AG20443 (cell line): ENCODE measurements at regions not wholly inside any gene's neighbourhood (a gene's known extent, or its start where the extent isn't known, plus 50 kb on each side); places are given as distances from the start of the nearest gene placed in this dataset.
"Not testable (repeated sequence)": the region's sequence is repeated elsewhere in the genome, so short reads cannot be mapped to it uniquely, and the experiment has no call there.

Source experiments
- DNase-seq: peaks from one replicate; pipeline ENCODE4 v3.0.0; 2012; ENCODE audit warnings: low spot score, mixed read lengths

DNA sequence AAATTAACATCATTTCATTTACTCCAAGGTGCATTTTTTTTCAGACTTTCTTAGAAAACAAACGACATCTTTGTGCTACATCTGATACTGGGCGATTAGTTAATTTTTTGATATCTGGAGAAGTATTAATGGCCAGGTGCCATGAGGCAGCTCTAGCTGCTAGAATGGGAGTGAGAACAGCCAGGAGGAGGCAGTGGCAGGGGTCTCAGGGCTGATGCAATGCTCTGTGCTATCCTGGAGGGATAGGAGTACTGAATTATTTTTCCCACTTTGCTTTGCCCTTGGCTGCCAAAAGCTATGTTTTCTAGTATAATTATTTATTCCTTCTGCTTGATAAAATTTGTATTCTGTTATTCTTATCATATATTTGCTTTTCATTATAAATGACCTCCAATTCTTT, 133.6 kb upstream of the NOX3 start:
- no peak for DNase-seq

DNA sequence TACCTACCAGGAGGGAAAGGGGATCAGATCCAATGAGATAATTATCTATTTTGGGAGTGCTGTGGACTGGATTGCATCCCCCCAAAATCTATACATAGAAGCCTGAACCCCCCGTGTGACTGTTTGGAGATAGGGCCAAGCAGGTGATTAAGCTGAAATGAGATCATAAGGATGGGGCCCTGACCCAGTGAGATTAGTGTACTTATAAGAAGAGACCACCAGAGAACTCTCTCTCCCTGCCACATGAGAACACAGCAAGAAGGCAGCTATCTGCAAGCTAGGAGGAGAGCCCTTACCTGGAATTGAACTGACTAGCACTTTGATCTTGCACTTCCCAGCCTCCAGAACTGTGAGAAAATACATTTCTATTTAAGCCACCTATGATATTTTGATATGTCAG, 132.2 kb upstream of the NOX3 start:
- DNase-seq, result no peak

DNA sequence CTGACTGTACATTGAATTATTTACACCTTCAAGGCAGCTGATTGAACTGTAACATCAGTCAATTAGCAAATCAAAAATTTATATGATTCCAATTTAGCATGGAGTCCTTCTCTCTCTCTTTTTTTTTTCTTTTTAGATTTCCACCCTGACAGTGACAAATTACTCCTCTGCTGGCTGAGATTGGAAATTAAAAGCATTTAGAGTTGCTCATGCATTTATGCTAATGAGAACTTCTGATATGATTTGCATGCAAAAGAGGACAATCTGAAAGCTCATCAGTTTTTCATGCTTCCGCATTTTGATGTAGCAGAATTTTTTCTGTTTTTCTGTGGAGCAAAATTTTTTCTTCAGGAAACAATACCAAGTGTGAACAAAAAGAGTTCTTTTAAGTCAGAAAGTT, 130.5 kb upstream of the NOX3 start:
- no peak for DNase-seq

DNA sequence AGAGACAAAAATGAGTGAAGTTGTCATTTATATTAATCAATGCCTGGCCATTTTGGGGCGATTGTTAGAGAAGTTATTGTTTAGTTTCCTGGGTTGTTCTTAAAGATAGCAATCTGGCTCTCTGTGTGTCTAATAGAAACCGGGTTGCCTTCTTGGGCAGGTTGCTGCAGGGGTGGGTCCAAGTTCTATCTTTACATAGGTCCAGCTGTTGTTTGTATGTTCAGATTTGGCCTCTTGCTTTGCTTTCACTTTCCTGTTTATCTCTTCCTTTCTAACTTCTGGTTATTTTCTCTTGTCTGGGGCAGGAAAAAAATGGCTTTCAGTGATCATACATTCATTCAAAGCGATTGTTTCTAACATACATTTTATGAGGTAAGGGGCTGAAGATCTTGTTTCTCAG, 128.4 kb upstream of the NOX3 start:
- DNase-seq, result no peak

DNA sequence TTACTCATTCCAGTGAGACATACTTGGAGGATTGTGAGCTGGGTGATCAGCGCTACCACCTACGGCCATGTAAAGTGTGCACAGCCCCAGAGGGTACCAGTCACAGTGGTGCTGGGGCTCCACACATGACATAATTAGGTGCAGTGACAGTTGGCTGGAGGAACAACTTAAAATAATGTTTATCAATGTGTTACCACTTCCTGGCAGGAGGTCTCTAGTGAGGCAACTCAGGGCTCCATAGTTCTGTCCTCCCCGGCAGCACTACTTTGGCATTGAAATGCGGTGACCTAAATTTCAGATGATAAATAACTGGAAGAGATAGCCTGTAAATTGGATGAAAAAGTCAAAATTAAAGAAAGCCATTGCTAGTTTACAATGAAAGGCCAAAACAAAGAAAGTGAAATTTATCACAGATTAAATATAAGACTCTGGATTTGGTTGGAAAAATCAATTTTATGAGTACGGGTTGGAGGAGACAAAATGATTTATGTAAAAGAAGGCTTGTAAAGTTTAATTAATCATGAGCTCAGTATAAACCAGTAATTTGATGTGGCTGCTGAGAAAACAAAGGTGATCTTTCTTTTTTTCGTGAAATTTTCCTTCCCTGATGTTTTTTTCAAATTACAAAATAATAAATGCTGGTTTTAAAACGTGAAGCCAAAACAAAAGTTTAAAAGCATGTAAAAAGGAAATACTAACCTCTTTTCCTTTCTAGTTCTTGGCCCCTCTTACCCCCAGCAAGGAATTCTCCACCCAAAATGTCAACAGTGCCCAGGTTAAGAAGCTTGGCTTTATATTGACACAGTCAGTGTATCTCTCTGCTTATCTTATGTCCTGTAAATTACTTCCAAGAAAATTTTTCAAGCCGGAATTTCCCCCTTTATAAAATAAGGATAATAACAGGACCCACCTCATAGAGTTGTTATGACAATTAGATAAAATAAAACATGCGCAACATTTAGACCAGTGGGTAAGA, 126.7 kb upstream of the NOX3 start:
- no peak for DNase-seq

DNA sequence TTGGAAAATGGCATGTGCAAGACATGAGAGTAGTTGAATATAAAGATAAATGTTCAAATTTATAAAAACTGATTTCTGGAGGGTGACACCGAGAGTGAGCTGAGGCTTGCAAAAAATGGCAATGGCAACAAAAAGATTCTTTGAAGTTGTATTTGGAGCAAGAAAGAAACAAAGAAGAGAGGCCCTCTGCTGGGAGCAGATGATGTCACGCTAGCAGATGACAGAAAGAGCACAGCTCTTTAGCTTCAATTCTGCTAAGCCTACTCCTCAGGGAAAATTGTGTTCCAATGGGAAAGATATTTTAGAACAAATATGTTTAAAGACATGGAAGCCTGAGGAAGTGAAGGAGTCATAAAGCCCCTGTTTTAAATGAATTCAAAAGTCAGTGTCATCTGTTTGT, 125.3 kb upstream of the NOX3 start:
- no peak for DNase-seq

DNA sequence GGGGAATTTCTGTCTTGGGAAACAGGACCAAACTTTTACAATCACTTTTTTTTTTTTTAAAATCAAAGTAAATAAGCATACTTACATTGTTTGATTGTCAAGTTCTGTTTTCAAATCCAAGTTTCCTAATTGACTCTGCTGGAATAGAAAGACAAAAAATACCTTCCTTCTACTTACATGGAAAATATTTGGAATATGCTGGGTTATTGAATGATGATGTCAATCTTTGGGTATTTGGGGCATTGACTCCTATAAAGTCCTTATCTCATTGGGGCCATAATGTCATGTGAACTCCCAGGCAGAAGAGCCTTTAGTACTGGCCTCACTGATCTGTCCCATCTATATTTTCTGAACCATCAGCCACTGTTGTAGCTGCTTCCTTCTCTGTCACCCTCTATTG, 122.6 kb upstream of the NOX3 start:
- DNase-seq, result no peak

DNA sequence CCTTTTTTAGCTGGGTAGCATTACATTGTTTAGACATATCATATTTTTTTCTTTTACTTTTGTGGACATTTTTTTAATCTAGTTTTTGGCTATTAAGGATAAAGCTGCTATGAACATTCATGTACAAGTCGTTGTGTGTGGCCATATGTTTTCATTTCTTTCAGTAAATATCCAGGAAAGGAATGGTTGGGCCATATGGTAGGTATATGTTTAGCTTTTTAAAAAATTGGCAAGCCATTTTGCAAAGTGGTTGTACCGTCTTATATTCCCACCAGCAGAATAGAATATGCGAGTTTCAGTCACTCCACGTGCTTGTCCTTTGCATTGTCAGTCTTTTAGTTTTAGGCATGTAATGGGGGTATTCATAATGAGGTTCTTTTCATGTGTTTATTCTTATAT, 106.3 kb upstream of the NOX3 start:
- no peak for DNase-seq

DNA sequence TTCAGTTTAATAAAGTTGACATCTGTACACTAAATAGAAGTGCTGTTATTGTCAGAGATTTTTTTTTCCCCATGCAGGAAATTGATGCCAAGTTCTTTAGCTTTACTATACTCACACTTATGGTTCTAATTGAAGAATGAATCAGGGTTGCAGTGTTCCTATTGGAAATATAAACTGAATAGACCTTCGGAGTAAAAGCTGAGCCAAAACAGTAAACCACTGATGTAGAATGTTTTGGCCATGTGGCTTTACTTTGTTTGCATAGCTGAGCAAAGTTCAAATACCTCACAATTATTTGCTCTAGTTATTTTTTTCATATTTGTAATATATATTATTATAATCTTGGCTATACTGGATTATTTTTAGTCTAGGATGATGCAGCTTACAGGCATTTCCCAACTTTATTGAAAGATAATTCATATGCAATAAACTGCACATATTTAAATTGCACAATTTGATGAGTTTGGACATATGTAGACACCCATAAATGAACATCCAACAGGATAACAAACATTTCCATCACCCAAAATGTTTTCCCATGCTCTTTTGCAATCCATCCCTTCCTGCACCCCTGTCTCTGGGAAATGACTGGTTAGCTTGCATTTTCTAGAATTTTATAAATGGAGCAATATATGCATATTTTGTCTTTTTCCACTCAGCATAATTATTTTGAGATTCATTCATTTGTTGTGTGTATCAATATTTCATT, 105.8 kb upstream of the NOX3 start:
- no peak for DNase-seq

DNA sequence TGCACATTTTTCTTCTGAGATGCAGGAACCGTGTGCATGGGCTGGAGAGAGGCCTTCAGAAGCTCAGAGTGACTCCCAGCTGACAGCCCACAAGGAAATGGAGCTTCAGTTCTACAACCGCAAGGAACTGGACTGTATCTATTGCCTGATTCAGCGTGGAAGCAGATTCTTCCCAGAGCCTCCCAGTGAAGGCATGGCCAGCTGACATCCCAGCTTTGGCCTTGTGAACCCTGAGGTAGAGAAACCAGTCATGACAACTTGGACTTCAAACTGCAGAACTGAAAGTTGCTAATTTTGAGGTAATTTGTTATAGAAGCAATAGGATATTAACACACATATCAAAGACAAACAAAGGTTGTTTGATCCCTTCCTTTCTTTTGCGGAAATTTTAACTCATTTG, 94.3 kb upstream of the NOX3 start:
- no peak for DNase-seq

DNA sequence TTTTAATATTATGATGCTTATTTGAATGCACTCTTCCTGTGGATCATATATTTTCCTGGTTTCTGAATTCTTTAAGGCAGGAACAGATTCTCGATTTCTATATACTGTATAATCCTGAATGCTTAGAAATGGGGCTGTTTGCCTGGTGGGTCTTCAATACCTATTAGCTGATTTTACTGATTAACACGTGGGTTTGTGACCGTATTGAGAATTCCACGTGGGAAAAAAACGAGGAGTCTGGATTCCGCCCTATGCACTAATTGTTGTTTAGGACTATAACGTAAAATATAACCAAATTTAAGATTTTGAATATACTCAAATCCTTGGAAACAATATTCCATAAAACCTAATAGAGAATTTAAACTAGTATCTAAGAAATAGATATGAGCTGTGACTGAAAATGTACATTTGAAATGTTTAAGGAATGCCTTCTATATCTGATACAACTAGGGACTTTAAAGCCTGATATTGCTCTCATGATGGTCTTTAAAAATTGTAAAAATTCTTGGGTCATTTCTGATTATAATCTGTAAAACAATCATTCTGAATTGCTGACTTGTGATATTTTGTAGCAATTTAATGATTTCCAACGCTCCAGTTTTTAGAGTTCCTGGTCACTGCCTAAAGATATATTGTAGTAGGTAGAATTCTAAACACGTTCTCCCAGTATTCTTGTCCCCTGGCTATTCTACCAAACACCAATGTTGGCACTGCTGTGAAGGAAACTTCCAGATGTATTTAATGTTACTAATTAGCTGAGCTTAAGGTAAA, 93.6 kb upstream of the NOX3 start:
- DNase-seq, result no peak

DNA sequence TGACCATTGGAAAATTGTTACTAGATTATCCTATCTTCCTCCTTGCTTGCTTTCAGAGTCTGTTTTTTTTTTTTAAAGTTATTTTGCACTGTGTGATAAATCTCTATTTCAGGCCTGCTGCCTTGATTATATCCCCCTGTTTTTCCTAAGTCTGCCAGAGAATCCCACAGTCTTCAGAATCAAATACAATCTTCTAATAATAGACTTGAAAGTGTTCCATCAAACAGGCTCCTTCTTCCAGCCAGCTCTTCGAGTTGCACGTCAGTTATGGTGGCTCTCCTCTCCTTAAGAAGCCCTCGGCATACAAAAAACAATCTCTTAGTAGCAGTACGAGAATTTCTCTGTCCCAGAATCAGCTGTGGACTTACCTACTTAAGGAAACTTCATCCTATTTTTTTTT, 92.9 kb upstream of the NOX3 start:
- DNase-seq, result no peak

DNA sequence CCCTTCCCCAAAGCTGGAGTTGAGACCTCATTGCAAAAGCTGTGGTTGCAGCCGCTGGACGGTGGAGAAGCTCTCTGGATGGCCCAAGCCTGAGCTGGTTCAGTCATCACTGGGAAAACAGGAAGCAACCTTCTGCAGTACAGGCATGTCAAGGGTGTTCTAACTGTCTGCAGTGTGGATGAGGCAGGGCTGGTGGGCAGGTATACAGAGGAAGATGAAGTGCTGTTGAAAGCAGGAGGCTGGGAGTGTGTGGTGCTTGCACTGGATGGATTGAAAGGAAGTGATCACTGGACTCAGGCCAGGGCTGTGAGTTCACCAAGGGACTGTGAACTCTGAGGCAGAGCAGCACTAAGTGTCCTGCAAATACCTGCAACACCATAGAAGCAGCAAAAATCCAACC, 89.0 kb upstream of the NOX3 start:
- no peak for DNase-seq

DNA sequence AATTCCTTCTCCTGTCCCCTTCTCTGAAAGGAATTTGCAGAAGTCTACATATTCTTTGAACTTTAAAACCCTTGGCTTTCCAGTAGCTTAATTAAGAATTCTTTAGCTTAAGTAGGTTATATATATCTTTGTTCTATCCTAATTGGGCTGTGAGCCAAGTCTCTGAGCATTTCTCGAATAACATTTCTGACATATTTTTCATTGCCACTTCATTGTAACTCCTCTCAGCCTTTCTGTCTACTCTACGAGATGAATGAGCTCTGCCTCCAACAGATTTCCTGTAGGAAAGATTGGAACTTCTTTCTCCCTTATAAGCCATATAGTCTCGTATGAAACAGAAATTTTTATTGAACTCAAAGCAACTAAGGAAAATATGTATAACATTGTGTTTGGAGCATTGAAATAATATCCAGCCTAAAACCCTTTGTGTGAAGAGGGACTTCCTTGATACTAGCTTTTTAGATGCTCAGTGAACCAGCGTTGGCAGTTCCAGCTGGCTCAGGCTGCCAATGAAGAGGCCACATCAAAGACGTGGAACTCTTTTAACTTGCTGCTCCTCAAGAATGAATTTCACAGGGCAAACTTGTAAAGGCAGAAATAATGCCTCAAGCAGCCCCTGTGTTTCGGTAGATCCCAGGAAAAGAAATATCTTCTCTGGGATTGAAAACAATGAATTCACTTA, 87.7 kb upstream of the NOX3 start:
- DNase-seq, result no peak

DNA sequence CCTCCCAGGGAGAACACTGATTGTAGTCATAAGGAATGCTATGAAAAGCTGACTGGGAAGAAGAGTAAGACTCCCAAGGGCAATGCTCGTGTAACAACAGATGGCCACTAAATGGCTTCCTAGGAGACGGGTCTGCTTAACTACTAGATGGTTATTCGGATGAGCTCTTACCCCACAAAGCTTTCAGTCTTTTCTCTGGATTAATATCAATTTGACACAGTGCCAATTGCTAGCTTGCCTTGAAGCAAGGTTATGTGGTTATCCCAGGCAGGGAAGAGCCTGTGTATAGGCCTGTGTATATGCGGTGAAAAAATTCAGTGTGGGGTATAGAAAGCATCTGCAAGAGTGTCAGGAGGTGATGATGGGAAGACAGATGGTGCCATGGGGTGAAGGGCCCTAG, 86.4 kb upstream of the NOX3 start:
- no peak for DNase-seq

DNA sequence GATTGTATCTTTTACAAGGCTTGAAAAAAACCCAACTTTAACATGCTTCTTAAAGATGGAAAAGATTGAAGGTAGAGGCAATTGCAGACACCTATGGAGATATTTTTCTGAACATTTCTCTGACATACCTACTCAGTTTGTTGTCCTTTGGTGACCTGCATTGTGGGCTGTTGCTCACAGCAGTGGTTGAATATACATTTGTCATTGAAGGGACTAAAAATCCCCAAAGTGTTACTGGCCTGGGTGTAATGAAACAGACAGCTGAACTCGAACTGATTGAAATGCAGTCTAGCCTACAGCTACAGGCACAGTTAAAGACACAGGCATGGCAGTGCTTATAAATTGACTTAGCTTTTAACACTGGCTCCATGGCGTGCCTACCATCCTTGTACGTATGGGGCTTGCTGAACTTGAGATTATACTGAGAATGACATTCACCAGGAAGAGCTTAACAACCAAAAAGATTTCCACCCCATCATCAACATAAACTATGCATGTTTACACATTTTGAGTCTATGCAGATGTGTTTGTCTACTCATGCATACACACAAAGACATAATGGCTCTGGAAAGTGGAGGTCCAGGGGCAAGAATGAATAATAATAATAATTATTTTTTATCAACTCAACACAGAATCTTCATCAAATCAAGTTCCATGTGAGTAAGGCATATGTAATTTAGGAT, 83.2 kb upstream of the NOX3 start:
- DNase-seq, result no peak

DNA sequence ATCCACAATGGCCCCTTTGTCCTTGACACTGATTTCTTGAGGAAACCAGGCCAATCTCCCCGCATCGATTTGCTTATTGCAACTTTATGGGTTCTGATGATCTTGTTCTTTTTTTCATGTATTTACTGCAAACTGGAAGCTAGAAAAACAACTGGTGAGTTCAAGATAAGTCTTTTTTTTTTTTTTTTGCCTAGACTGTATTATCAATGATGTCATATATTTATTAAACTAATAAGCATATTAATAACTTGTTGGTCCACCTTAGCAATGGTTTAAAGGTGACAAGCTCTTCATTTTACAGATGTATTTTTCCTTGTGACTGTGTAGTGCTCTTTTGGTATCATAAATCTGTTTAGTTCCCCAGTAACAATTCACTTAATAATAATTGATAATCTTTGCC, 79.0 kb upstream of the NOX3 start:
- no peak for DNase-seq

DNA sequence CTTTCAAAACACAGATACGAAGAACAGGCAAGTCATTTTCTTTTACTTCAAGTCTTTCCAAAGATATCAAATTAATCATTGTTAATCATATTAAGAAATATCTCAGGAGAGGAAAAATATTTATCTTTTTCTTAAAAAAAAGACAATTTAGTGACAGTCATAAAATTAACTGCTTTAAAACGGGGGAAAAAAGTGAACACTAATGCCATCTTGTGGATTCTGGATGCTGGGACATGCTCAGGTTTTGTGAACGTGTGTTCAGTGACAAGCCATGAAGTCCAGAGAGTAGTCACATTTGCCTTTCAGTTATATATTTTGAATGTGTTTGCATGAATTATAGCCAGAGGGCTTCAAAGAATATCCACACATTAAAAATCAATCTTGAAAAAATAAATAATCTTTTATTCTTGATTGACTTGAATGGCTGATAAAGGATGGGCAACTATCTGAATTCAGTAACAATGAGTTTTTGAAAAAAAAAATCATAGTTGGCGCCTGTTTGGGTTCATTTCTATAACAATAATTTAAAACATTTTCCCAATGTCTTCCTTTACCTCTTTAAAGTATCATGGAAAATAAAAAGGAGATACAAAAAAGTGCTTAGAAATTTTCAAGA, 74.7 kb upstream of the NOX3 start:
- DNase-seq, result peak; percentile 43

DNA sequence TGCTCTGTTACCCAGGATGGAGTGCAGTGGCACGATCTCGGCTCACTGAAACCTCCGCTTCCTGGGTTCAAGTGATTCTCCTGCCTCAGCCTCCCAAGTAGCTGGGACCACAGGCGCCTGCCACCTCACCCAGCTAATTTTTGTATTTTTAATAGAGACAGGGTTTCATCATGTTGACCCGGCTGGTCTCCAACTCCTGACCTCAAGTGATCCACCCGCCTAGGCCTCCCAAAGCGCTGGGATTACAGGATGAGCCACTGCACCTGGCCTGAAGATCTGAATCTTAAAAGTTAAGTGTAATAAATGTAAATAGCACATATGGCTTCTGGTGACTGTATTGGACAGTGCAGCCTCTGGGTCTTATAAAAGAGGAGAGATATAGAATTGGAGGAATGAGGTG, 74.2 kb upstream of the NOX3 start:
- not testable (repeated sequence) for DNase-seq

DNA sequence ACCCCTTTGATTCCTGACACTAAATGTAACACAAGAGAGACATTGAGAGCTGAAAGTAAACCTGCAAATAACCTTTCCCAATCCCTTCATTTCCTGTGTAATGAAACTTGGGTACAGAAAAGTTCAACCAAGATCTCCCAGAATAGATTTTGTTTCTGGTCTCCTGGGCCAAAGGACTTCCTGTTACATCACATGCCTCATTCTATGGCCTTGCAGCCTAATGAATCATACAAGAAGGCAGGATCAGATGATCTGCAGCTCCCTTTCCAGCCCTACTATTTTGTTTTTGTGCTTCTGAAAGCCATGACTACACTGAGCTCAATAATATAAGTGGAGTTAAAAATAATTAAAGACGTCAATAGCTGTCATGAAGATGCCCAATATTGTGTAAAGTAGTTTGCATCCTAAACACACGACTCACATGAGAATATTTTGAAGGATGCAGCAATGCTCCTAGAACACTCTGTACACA, 73.4 kb upstream of the NOX3 start:
- DNase-seq, result peak; percentile 71

DNA sequence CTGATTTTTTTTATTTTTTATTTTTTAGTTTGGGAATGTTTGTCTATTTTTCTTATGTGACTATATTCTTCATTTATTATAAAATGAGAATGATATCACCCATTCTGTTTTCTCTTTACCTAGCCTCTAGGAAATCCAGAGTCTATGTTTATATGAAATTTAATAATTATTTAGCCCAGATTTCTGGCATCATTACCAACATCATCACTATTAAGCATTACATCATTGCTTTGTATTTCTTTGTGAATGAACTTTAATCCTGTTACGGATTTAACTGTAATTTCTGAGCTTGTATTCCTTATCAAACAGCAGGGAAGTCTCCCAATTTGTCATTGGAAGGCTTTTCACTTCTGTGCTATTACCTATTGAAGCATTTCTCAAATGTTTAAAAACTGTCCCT, 72.7 kb upstream of the NOX3 start:
- DNase-seq, result no peak
